ENCODE measurements at regions not wholly inside any gene's neighbourhood (a gene's known extent, or its start where the extent isn't known, plus 50 kb on each side); places are given as distances from the start of the nearest gene placed in this dataset.

GRCh38 chr6:4420160-4420865 lies 284.9 kb upstream of the ECI2 start:
- H4K20me1 ChIP-seq (replicated peaks; ENCODE audit: insufficient read depth) = no peaks in the 10 kb centered on the region
- H3F3A ChIP-seq (replicated peaks; ENCODE audit: low read depth) = no peaks in the 10 kb centered on the region
- peaks cover 3% of the 10 kb centered on the region; the same call in 2 of the 3 replicates for H3K36me3 Mint-ChIP-seq (ENCODE audit: low read depth)
- no peaks in the 10 kb centered on the region for H3K4me1 Mint-ChIP-seq
- H3K27ac Mint-ChIP-seq = no peak overlapping the region
- H3K9me2 ChIP-seq (ENCODE audit: insufficient read depth) = no peaks in the 10 kb centered on the region
- no peaks in the 10 kb centered on the region for H3K79me2 ChIP-seq (replicated peaks; ENCODE audit: insufficient read depth)
- H3K27ac ChIP-seq (ENCODE audit: low read depth) = no peak overlapping the region
- no peaks in the 10 kb centered on the region for H3K4me1 ChIP-seq (ENCODE audit: insufficient read depth)
- no peak overlapping the region for H3K4me2 ChIP-seq
- ATAC-seq (no peak), DNase-seq (ENCODE audit: low spot score) (no peak)
- no peak overlapping the region for H3K4me3 ChIP-seq
- H3K9me3 Mint-ChIP-seq = peaks cover 13% of the 10 kb centered on the region; the same call in 2 of the 3 replicates
- TF ChIP-seq EZH2 (IDR thresholded peaks at IDR 0.05; ENCODE audit: low read depth, unreplicated experiment) (no peak), ZNF114 (CRISPR knock-in tag; IDR thresholded peaks at IDR 0.05) (no peak), EZH2phosphoT487 (IDR thresholded peaks at IDR 0.05; ENCODE audit: unreplicated experiment) (no peak), JUNB (IDR thresholded peaks at IDR 0.05; ENCODE audit: unreplicated experiment) (no peak), ZNF331 (CRISPR knock-in tag; IDR thresholded peaks at IDR 0.05; ENCODE audit: low read depth) (no peak), ETS1 (IDR thresholded peaks at IDR 0.05) (no peak), POLR2AphosphoS5 (IDR thresholded peaks at IDR 0.05; ENCODE audit: low read depth) (no peak), STAT1 (IDR thresholded peaks at IDR 0.05; ENCODE audit: unreplicated experiment) (no peak), CREB1 (CRISPR knock-in tag; IDR thresholded peaks at IDR 0.05; ENCODE audit: low read depth) (no peak), REST (IDR thresholded peaks at IDR 0.05; ENCODE audit: unreplicated experiment) (no peak), NANOG (IDR thresholded peaks at IDR 0.05; ENCODE audit: borderline replicate concordance) (no peak), CTCF (conservative IDR thresholded peaks at IDR 0.05; ENCODE audit: low read depth in 2 of 2) (no peak), ZNF462 (CRISPR knock-in tag; IDR thresholded peaks at IDR 0.05) (no peak)
- H2AFZ ChIP-seq = peak overlapping the region; percentile 67; the same call in 1 of the 2 replicates
- no peak overlapping the region for H3K4me3 Mint-ChIP-seq
- no peaks in the 10 kb centered on the region for H3K27me3 Mint-ChIP-seq (ENCODE audit: insufficient read depth, low read depth, poor library complexity)
- no peaks in the 10 kb centered on the region for H3K36me3 ChIP-seq (ENCODE audit: insufficient read depth)
- H3K27me3 ChIP-seq (ENCODE audit: insufficient read depth) = no peaks in the 10 kb centered on the region

Data from GM23338 (cell line).